Mesodermal cell (in vitro differentiated cells): ENCODE measurements at regions not wholly inside any gene's neighbourhood (a gene's known extent, or its start where the extent isn't known, plus 50 kb on each side); places are given as distances from the start of the nearest gene placed in this dataset.

Source experiments
- H3K27ac ChIP-seq: 2 replicates; pipeline ENCODE4 v1.7.0; 2013; ENCODE audit warnings: mild to moderate bottlenecking, low read depth, low read length, moderate library complexity; ENCODE audit not compliant: severe bottlenecking
- H3K36me3 ChIP-seq: 2 replicates; pipeline ENCODE4 v1.7.1; 2013; ENCODE audit warnings: mild to moderate bottlenecking, low read length, moderate library complexity; ENCODE audit not compliant: control insufficient read depth, insufficient read depth
- H3K4me1 ChIP-seq: one replicate; pipeline ENCODE4 v1.7.1; 2013; ENCODE audit warnings: mild to moderate bottlenecking, low read length; ENCODE audit not compliant: insufficient read depth, control insufficient read depth, poor library complexity, severe bottlenecking
- H3K4me3 ChIP-seq: 2 replicates; pipeline ENCODE4 v1.7.0; 2013; ENCODE audit warnings: low read length, control low read depth, mild to moderate bottlenecking; ENCODE audit not compliant: insufficient read depth, poor library complexity, severe bottlenecking; ENCODE audit errors: extremely low read depth
- H3K9me3 ChIP-seq: 2 replicates; pipeline ENCODE4 v1.7.1; 2013; ENCODE audit warnings: mild to moderate bottlenecking, low read length, moderate library complexity; ENCODE audit not compliant: control insufficient read depth
- WGBS, 2 experiments: methylation state at CpG; one replicate each; pipeline ENCODE4 v1.1.5; 2013; ENCODE audit warnings: missing lambda C conversion rate in 2 of 2; ENCODE audit not compliant: insufficient coverage in 2 of 2; 5-methylcytosine and 5-hydroxymethylcytosine counted together

DNA sequence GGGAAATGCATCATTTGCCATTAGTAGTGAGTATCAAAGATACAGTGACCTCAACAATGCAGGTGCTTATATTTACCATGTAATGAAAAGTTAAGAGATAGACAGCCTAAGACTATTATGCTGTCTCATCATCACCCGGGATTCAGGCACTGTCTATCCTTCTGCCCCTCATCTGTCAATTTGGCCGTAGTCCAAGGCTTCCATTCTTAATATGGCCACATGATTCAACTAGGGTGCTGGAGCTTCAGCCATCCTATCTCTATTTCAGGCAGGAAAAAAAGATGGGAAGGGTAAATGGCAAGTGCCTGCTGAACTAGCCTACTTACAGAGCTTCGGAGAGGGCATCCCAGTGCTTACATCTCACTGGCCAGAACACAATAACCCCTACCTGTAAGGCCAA is 196.7 kb upstream of the LNX1 start:
- Histone ChIP-seq H3K4me1 (no peaks in the 10 kb centered on the region), H3K9me3 (no peaks in the 10 kb centered on the region), H3K4me3 (no peak overlapping the region), H3K27ac (no peak overlapping the region), H3K36me3 (no peaks in the 10 kb centered on the region)
- 100% methylated on average over 1 of the region's 3 CpGs; no CpG with 5 or more reads in 1 of the 2 experiments for WGBS, 2 experiments

GRCh38 chr4:53786632-53787031 is 195.3 kb upstream of the LNX1 start:
- no peaks in the 10 kb centered on the region for H3K4me1 ChIP-seq
- no peak overlapping the region for H3K4me3 ChIP-seq
- H3K27ac ChIP-seq: no peak overlapping the region
- H3K9me3 ChIP-seq: no peaks in the 10 kb centered on the region
- 83 to 100% methylated on average over 2 of the region's 4 CpGs for WGBS, 2 experiments
- H3K36me3 ChIP-seq: no peaks in the 10 kb centered on the region

DNA sequence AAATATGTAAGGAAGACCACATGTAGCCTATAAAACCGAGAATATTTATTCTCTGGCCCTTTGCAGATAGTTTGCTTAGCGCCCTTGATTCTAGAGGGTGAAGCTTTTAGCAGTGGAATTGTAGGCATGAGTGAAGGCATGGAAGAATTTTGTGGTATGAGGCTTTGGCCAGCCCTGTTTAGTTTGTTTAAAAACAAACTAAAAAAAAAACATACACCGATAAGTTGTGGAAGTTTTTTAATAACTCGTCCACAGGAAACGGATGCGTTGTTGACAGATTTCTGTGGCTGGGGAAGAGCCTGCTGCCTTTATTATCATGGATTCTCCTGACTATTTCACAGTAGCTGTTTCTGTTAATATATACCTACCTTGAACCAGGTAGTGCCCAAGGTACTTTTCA is 194.7 kb upstream of the LNX1 start:
- no peaks in the 10 kb centered on the region for H3K4me1 ChIP-seq
- H3K36me3 ChIP-seq: no peaks in the 10 kb centered on the region
- 93 to 99% methylated on average over 5 to 6 of the region's 6 CpGs for WGBS, 2 experiments
- H3K4me3 ChIP-seq: no peak overlapping the region
- no peak overlapping the region for H3K27ac ChIP-seq
- H3K9me3 ChIP-seq: no peaks in the 10 kb centered on the region

DNA sequence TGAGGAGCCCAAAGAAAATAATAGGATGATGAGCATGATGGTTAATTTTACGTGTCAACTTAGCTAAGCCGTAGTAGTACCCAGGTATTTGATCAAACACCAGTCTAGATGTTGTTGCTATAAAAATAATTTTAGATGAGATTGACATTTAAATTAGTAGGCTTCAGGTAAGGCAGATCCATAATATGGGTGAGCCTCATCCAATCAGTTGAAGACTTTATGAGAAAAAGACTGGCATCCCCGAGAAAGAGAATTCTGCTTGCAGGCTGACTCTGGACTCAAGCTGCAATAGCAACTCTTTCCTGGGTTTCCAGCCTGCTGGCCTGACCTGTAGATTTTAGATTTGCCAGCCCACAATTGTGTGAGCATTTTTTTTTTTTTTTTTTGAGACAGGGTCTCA is 192.8 kb upstream of the LNX1 start:
- no peaks in the 10 kb centered on the region for H3K9me3 ChIP-seq
- no peak overlapping the region for H3K4me3 ChIP-seq
- H3K27ac ChIP-seq: no peak overlapping the region
- 60 to 93% methylated on average over 1 to 3 of the region's 3 CpGs for WGBS, 2 experiments
- H3K4me1 ChIP-seq: no peaks in the 10 kb centered on the region
- no peaks in the 10 kb centered on the region for H3K36me3 ChIP-seq

DNA sequence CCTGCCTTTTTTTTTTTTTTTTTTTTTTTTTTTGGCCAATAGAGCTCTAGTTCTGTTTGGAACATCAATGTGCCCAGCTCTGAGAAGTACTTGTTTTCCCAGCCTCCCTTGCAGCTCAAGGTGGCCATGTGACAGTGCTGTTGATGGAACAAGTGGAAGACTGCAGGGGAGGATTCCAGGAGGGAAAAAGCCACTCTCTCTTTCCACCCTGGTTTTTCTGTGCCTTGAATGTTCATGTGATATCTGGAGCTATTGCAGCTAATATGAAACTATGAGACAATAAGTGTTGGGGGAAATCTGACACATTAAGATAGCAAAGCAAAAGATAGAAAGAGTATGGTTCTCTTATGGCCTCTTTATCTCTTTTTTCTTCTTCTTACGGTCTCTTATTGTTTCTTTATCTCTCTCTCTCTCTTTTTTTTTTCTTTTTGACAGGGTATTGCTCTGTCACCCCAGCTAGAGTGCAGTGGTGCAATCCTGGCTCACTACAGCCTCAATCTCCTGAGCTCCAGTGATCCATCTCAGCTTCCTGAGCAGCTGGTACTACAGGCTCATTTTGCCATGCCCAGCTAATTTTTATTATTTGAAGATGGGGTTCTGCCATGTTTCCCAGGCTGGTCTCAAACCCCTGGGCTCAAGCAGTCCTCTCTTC is 192.0 kb upstream of the LNX1 start:
- no peaks in the 10 kb centered on the region for H3K36me3 ChIP-seq
- H3K4me1 ChIP-seq: no peaks in the 10 kb centered on the region
- H3K27ac ChIP-seq: no peak overlapping the region
- WGBS, 2 experiments: 20 to 50% methylated on average over 1 of the region's 1 CpG
- H3K9me3 ChIP-seq: no peaks in the 10 kb centered on the region
- H3K4me3 ChIP-seq: no peak overlapping the region

DNA sequence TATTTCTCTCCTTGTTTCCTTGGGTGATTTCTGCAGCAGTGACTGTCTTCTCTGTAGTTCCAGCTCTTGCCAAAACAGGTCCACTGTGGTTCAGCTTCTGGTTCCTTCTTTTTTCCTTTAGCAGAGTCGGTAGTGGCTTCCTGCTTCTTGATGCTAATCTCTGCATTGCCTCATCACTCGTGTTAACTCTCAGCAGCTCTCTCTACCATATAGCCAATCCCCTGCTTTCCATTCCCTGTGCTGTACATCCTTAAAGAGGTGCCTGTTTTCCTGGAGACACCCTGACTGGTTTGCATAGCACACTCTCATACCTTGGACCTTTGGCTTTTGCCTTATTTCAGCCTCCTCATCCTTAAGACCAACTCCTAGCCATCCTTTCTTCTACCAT is 191.2 kb upstream of the LNX1 start:
- WGBS, 2 experiments: 74 to 81% methylated on average over 2 of the region's 2 CpGs
- Histone ChIP-seq H3K4me1 (no peaks in the 10 kb centered on the region), H3K4me3 (no peak overlapping the region), H3K36me3 (no peaks in the 10 kb centered on the region), H3K27ac (peak overlapping the region; percentile 43), H3K9me3 (no peaks in the 10 kb centered on the region)

DNA sequence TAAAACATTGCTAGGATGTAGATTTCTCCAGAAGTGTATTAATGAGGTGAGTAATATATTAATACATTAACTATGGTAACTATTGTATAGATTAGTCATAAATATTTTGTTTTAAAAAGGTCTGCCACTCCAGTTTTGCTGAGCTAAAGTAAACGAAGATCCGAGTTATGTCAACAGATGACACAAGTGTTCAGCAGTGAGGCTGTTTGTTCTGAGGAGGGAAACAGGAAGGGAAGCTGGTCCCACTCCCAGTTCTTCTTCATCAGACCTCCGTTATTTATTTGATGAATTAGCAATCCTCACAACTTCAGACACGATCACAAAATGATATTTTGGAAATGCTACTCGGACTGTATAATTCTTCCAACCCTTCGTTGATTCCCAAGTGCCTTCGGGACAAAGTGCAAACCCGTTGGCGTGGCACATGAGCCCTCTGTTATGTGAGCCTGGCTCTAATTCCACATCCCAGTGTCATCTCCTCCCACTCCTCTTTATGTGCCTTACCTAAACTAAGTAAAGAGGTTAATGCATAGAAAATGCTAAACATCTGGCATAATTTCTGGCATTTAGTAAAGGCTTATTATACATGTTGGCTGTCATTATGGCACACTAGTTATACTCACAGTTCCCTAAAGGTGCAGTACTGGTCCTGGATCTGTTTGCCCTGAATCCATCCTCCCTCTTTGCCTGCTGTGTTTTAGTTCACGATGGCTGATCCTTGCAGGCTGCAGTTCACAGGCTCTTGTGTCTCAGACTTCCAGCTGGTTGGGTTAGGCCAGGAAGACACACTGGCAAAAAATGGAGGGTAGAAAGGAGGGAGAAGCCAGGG is 190.6 kb upstream of the LNX1 start:
- no peaks in the 10 kb centered on the region for H3K36me3 ChIP-seq
- H3K9me3 ChIP-seq: no peaks in the 10 kb centered on the region
- no peaks in the 10 kb centered on the region for H3K4me1 ChIP-seq
- peak overlapping the region; percentile 43 for H3K27ac ChIP-seq
- no peak overlapping the region for H3K4me3 ChIP-seq
- WGBS, 2 experiments: 86 to 88% methylated on average over 4 to 10 of the region's 10 CpGs

DNA sequence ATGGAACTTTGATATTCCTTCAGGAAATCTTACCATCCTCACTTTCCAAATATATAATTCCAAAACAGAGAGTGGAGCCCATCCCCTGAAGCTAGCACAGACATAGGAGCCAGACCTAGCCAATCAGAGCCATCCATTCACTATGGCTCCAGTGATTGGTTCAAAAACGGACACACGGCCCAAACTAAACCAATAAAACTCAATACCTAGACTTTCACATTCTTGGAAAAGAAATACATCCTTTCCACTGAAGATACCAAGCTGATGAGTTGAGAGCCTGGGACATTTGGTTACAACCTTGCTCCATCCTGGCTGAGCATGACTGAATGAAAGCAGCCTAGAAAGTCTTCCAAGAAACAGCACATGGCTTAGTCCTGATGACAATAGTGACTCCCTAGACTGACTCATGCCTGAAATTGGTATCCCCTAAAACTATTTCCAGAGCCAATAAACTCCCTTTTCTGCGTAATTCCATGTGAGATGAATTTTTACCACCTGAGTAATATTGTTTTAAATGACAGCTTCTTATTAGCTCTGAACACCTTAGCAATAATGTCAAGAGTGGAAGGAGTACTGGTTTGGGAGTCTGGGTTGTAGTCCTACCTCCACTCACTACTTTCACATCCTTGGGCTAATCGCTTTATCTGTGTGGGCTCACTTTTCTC is 189.6 kb upstream of the LNX1 start:
- no peaks in the 10 kb centered on the region for H3K9me3 ChIP-seq
- H3K4me1 ChIP-seq: no peaks in the 10 kb centered on the region
- no peak overlapping the region for H3K27ac ChIP-seq
- H3K36me3 ChIP-seq: no peaks in the 10 kb centered on the region
- WGBS, 2 experiments: 100% methylated on average over 1 to 2 of the region's 4 CpGs
- no peak overlapping the region for H3K4me3 ChIP-seq

GRCh38 chr4:53779025-53779424 is 187.7 kb upstream of the LNX1 start:
- Histone ChIP-seq H3K9me3 (no peaks in the 10 kb centered on the region), H3K4me3 (no peak overlapping the region), H3K4me1 (no peaks in the 10 kb centered on the region), H3K36me3 (no peaks in the 10 kb centered on the region), H3K27ac (no peak overlapping the region)
- 100% methylated on average over 1 of the region's 3 CpGs for WGBS, 2 experiments

DNA sequence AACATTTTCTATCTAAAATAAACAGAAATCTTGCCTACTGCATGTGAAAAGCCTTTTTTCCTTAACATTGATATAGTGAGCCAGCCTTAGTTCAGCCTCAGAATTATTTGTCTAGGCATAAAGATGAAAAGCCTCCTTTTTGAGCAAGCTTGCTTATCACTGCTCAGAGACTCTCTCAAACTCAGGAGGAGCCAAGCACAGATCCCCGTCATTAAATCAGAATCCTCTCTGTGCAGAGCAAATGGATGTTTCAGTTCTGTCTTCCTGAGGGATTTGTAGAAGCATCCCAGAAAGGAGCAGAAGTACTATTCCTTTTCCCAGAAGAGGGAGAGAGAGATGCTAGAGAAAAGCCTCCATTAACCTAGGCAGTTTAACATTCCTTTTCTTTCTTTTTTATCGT is 186.9 kb upstream of the LNX1 start:
- no peaks in the 10 kb centered on the region for H3K36me3 ChIP-seq

More for the DNA sequence above, 186.9 kb upstream of the LNX1 start:
- no peaks in the 10 kb centered on the region for H3K4me1 ChIP-seq
- no peak overlapping the region for H3K4me3 ChIP-seq
- no peaks in the 10 kb centered on the region for H3K9me3 ChIP-seq
- WGBS, 2 experiments: 67% methylated on average over 1 of the region's 2 CpGs; no CpG with 5 or more reads in 1 of the 2 experiments
- H3K27ac ChIP-seq: no peak overlapping the region
